HG02938 (cell line): ENCODE measurements at regions not wholly inside any gene's neighbourhood (a gene's known extent, or its start where the extent isn't known, plus 50 kb on each side); places are given as distances from the start of the nearest gene placed in this dataset.

ENCODE experiments used
- ATAC-seq: cut with Tn5 transposase; IDR thresholded peaks from one replicate; pipeline ENCODE4 v1.9.1; 2021; ENCODE audit warnings: mild to moderate bottlenecking, moderate library complexity; ENCODE audit not compliant: unreplicated experiment

- ATAC-seq: no peak
Observed at GRCh38 chr4:144302704-144303536, 162.4 kb upstream of the GYPA start.

GRCh38 chr4:144304025-144304424, 163.5 kb upstream of the GYPA start:
- ATAC-seq: no peak

- ATAC-seq: no peak
Observed at GRCh38 chr4:144310535-144310934, 170.0 kb upstream of the GYPA start.

GRCh38 chr4:144313370-144313769, 172.9 kb upstream of the GYPA start:
- ATAC-seq: no peak

- peak; percentile 91 for ATAC-seq
Observed at GRCh38 chr4:144316869-144317268, 176.4 kb upstream of the GYPA start.

- no peak for ATAC-seq
Observed at GRCh38 chr4:144318797-144319196, 178.3 kb upstream of the GYPA start.

- ATAC-seq: no peak
Observed at GRCh38 chr4:144336633-144337032, 196.1 kb upstream of the GYPA start.

GRCh38 chr4:144338148-144338547, 197.6 kb upstream of the GYPA start:
- peak; percentile 69 for ATAC-seq

GRCh38 chr4:144338834-144339233, 198.3 kb upstream of the GYPA start:
- no peak for ATAC-seq

- no peak for ATAC-seq
Observed at GRCh38 chr4:144340931-144341330, 200.4 kb upstream of the GYPA start.

- ATAC-seq: no peak
Observed at GRCh38 chr4:144342949-144343760, 202.6 kb upstream of the GYPA start.

- no peak for ATAC-seq
Observed at GRCh38 chr4:144347121-144347520, 206.6 kb upstream of the GYPA start.

- no peak for ATAC-seq
Observed at GRCh38 chr4:144350706-144351105, 210.2 kb upstream of the GYPA start.

GRCh38 chr4:144351306-144351705, 210.8 kb upstream of the GYPA start:
- ATAC-seq: no peak

- ATAC-seq: no peak
Observed at GRCh38 chr4:144353292-144353691, 212.8 kb upstream of the GYPA start.

GRCh38 chr4:144355811-144356757, 215.6 kb upstream of the GYPA start:
- peak; percentile 97 for ATAC-seq

- no peak for ATAC-seq
Observed at GRCh38 chr4:144356941-144357381, 216.4 kb upstream of the GYPA start.

- no peak for ATAC-seq
Observed at GRCh38 chr4:144357975-144358374, 217.5 kb upstream of the GYPA start.

GRCh38 chr4:144360146-144360793, 219.8 kb upstream of the GYPA start:
- ATAC-seq: no peak

- ATAC-seq: no peak
Observed at GRCh38 chr4:144362366-144362765, 221.8 kb upstream of the GYPA start.
